ENCODE measurements at regions not wholly inside any gene's neighbourhood (a gene's known extent, or its start where the extent isn't known, plus 50 kb on each side); places are given as distances from the start of the nearest gene placed in this dataset.
A peak's percentile ranks its signal among the peaks of the same experiment; 100 is the strongest.

DNA sequence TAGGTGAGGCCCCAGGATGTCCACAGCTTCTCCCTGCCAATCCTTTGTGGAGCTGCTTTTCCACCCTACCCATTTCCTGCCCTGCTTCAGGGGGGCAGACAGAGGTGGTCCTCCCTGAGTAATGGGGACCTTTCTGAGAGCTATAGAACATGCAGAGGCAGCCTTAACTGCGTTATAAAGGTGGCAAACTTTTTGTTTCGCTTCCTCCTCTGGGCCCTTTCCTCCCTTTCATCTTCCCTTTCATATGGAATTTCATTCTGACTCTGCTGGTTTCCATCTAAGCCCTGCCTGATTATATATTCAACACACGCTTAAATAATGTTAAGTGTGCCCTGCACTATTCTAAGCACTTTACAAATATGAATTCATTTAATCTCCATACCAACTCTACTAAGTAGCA lies 169.3 kb upstream of the E2F8 start:
- Mint-ChIP-seq H3K27me3 (ENCODE audit: low read depth, poor library complexity) (peaks cover 3% of the 10 kb centered on the region), H3K27ac (no peak overlapping the region), H3K4me1 (peaks cover 22% of the 10 kb centered on the region), H3K36me3 (ENCODE audit: low read depth) (no peaks in the 10 kb centered on the region), H3K4me3 (no peak overlapping the region), H3K9me3 (peaks cover 20% of the 10 kb centered on the region)
- no peak for DNase-seq
- TF ChIP-seq, protein P1, sequence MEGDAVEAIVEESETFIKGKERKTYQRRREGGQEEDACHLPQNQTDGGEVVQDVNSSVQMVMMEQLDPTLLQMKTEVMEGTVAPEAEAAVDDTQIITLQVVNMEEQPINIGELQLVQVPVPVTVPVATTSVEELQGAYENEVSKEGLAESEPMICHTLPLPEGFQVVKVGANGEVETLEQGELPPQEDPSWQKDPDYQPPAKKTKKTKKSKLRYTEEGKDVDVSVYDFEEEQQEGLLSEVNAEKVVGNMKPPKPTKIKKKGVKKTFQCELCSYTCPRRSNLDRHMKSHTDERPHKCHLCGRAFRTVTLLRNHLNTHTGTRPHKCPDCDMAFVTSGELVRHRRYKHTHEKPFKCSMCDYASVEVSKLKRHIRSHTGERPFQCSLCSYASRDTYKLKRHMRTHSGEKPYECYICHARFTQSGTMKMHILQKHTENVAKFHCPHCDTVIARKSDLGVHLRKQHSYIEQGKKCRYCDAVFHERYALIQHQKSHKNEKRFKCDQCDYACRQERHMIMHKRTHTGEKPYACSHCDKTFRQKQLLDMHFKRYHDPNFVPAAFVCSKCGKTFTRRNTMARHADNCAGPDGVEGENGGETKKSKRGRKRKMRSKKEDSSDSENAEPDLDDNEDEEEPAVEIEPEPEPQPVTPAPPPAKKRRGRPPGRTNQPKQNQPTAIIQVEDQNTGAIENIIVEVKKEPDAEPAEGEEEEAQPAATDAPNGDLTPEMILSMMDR (IDR thresholded peaks at IDR 0.05), result no peak

DNA sequence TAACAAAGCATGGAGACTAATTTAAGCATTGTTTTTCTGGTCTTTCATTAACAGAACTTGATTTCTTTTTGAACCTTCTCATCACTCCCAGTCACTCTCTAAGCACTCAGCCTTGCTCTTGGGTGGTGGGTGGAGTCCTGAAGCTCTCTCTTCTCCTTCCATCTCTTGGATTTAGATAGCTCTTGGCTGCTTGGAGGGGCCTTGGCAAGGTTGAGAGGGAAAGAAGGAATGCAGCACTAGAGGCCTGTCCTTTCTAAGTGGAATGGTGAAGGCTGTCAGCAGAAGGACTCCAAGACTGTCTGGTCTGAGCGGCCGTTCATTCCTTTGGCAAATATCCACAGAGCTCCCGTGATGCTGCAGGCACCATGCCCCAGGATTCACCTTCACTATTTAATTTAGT lies 168.6 kb upstream of the E2F8 start:
- H3K36me3 Mint-ChIP-seq (ENCODE audit: low read depth), result no peaks in the 10 kb centered on the region
- peaks cover 22% of the 10 kb centered on the region for H3K4me1 Mint-ChIP-seq
- no peak for DNase-seq
- H3K27me3 Mint-ChIP-seq (ENCODE audit: low read depth, poor library complexity), result peaks cover 3% of the 10 kb centered on the region
- TF ChIP-seq, protein P1 (IDR thresholded peaks at IDR 0.05), result no peak
- H3K27ac Mint-ChIP-seq, result peak overlapping the region; percentile 33
- H3K4me3 Mint-ChIP-seq, result no peak overlapping the region
- peaks cover 12% of the 10 kb centered on the region for H3K9me3 Mint-ChIP-seq

DNA sequence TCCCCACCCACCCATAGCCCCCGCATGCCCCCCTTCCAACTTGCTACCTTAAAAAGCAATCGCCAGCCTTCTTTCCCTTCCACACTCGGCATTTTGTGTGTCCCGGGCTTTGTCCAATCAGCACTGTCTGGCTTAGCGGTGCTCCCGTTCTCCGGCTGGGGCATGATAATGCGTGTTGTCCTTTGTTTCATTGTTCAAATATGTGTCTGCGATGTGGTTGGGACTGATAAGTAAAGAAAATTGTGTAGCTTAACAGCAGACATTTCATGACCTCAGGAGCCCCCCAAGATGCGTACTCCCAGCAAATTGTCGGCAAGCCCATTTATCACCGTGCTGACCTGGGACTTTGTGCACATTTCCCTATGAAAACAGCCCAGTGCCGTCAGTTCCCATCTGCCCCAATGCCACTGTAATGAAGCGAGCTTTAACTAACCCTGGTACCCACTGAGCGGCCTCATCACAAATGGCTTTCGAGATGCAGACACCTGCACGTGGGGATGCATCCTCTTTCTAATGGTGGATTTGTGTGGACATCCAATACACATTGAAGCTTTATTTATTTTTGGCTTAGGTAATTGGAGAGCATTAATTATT lies 167.0 kb upstream of the E2F8 start:
- TF ChIP-seq, protein P1 (IDR thresholded peaks at IDR 0.05), result no peak
- Mint-ChIP-seq H3K27me3 (ENCODE audit: low read depth, poor library complexity) (peaks cover 5% of the 10 kb centered on the region), H3K4me1 (peaks cover 22% of the 10 kb centered on the region), H3K27ac (no peak overlapping the region), H3K9me3 (no peaks in the 10 kb centered on the region), H3K4me3 (no peak overlapping the region), H3K36me3 (ENCODE audit: low read depth) (no peaks in the 10 kb centered on the region)
- no peak for DNase-seq

DNA sequence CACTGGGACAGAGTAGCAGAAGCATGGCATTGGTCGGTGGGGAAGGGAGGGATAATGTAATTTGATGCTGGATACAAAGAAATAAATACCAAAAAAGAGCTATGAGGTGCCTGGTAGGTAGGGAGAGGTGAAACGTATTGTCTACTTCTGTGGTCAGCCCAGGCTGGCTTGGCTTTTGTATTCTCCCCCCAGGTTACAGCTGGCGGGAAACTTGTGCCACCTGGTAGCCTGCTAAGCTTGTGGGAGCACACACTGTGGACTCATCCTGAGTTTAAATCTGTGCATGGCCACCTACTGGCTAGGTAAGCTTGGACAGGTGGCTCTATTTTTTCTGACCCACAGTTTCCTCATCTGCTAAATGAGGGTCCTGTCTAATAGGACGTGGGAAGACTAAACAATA lies 165.2 kb upstream of the E2F8 start:
- Mint-ChIP-seq H3K9me3 (no peaks in the 10 kb centered on the region), H3K27me3 (ENCODE audit: low read depth, poor library complexity) (peaks cover 5% of the 10 kb centered on the region), H3K4me1 (peaks cover 13% of the 10 kb centered on the region), H3K36me3 (ENCODE audit: low read depth) (no peaks in the 10 kb centered on the region), H3K4me3 (no peak overlapping the region), H3K27ac (no peak overlapping the region)
- DNase-seq, result no peak
- TF ChIP-seq, protein P1 (IDR thresholded peaks at IDR 0.05), result no peak

DNA sequence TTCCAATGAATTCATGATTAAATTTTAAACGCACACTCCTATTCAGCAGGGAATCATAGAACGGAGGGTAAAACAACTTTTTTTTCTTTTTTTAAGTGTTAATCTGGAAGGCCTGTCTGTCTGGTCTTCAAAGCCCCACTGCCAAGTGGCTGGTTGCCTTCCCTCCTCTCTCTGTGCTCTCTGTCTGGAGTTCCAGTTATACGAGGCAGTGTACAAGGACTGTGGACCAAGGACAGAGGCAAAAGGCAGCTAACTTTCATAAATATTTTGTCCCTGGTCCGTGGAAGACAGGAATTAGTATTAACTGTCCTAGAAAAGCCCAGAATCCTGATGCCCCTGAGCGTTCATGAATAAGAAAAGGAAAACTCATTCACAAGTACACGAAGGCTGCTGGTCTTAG lies 164.0 kb upstream of the E2F8 start:
- H3K4me3 Mint-ChIP-seq, result no peak overlapping the region
- H3K27ac Mint-ChIP-seq, result no peak overlapping the region
- peaks cover 13% of the 10 kb centered on the region for H3K4me1 Mint-ChIP-seq
- H3K27me3 Mint-ChIP-seq (ENCODE audit: low read depth, poor library complexity), result peaks cover 2% of the 10 kb centered on the region
- no peaks in the 10 kb centered on the region for H3K36me3 Mint-ChIP-seq (ENCODE audit: low read depth)
- H3K9me3 Mint-ChIP-seq, result no peaks in the 10 kb centered on the region
- TF ChIP-seq, protein P1 (IDR thresholded peaks at IDR 0.05), result no peak
- DNase-seq, result no peak

DNA sequence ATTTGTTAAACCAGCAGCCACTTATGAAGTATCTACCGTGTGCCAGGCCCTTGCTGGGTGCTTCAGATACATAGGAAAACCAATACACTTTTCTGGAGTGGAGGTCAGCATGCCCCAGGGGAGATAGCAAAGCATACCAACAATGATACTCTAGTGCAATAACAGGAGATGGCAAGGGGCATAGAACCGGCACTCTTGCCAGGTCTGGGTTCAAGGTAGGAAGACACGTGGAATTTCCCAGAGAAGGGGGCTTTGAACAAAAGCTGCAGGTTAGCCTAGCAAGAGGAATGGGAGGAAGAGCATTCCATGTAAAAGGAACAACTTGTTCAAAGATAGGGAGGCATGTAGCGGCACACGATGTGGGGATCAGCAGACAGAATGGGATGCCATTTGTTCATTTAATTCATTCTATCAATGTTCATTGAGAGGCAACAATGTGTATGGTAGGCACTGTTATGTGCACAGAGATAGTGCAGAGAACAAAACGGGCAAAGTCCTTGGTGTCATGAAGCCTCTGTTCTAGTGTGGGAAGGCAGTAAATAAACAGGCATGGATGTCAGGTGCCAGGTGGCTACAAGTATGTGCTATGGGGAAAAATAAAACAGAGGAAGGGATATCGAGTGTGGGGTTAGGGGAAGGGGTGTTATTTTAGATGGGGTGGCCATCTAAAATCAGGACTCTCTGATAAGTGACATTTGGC lies 162.6 kb upstream of the E2F8 start:
- TF ChIP-seq, protein P1 (IDR thresholded peaks at IDR 0.05), result no peak
- H3K9me3 Mint-ChIP-seq, result no peaks in the 10 kb centered on the region
- DNase-seq, result no peak

More for the DNA sequence above, 162.6 kb upstream of the E2F8 start:
- no peak overlapping the region for H3K4me3 Mint-ChIP-seq
- H3K27me3 Mint-ChIP-seq (ENCODE audit: low read depth, poor library complexity), result peaks cover 2% of the 10 kb centered on the region
- no peak overlapping the region for H3K27ac Mint-ChIP-seq
- H3K36me3 Mint-ChIP-seq (ENCODE audit: low read depth), result no peaks in the 10 kb centered on the region
- peaks cover 13% of the 10 kb centered on the region for H3K4me1 Mint-ChIP-seq

All from nephron progenitor cell (in vitro differentiated cells).